ENCODE measurements at regions not wholly inside any gene's neighbourhood (a gene's known extent, or its start where the extent isn't known, plus 50 kb on each side); places are given as distances from the start of the nearest gene placed in this dataset.

DNA sequence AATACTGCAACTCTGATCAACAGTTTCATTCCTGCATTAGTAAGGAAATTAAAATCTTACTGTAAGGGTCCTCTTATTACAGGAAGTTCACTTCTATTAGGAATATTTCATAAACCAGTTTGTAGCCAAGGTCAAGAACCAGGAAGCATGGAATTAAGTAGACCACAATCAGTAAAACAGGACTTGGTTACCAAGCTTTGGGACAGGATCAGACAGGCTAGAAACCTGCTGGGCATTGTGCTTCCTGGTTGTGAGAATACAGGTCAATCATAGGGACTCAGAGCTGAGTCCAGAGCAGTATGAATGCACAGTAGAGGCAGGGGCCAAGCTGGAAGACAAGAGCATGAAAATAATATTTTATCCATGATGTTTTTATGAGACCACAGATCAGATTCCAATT lies 248.0 kb downstream of the IKZF2 start:
- H3K36me3 Mint-ChIP-seq (ENCODE audit: low read depth), result no peaks in the 10 kb centered on the region
- TF ChIP-seq, protein P1, sequence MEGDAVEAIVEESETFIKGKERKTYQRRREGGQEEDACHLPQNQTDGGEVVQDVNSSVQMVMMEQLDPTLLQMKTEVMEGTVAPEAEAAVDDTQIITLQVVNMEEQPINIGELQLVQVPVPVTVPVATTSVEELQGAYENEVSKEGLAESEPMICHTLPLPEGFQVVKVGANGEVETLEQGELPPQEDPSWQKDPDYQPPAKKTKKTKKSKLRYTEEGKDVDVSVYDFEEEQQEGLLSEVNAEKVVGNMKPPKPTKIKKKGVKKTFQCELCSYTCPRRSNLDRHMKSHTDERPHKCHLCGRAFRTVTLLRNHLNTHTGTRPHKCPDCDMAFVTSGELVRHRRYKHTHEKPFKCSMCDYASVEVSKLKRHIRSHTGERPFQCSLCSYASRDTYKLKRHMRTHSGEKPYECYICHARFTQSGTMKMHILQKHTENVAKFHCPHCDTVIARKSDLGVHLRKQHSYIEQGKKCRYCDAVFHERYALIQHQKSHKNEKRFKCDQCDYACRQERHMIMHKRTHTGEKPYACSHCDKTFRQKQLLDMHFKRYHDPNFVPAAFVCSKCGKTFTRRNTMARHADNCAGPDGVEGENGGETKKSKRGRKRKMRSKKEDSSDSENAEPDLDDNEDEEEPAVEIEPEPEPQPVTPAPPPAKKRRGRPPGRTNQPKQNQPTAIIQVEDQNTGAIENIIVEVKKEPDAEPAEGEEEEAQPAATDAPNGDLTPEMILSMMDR (conservative IDR thresholded peaks at IDR 0.05), result no peak
- no peak overlapping the region for H3K4me3 Mint-ChIP-seq
- no peaks in the 10 kb centered on the region for H3K4me1 Mint-ChIP-seq
- H3K27me3 Mint-ChIP-seq (ENCODE audit: low read depth), result no peaks in the 10 kb centered on the region
- H3K27ac Mint-ChIP-seq (ENCODE audit: unreplicated experiment), result no peak overlapping the region
- H3K9me3 Mint-ChIP-seq, result no peaks in the 10 kb centered on the region
- DNase-seq (ENCODE audit: low read depth, low spot score), result no peak

DNA sequence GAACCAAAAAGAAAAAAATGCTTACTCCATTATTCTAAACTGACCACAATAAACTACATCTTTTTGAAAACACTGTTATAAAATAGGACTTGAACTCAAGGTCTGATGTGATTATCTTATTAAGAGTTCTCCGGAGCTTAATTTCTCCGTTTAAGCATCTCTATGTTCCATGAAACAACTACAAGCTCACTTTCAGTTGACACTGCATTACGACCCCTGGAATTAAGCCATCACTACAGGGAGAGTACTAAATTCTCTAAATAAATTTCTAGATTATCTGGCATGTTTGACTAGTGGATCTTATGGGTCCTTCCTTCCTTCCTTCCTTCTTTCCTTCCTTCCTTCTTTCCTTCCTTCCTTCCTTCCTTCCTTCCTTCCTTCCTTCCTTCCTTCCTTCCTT lies 249.0 kb downstream of the IKZF2 start:
- TF ChIP-seq, protein P1 (conservative IDR thresholded peaks at IDR 0.05), result no peak
- Mint-ChIP-seq H3K9me3 (no peaks in the 10 kb centered on the region), H3K4me3 (no peak overlapping the region), H3K27ac (ENCODE audit: unreplicated experiment) (no peak overlapping the region), H3K4me1 (no peaks in the 10 kb centered on the region), H3K36me3 (ENCODE audit: low read depth) (no peaks in the 10 kb centered on the region), H3K27me3 (ENCODE audit: low read depth) (no peaks in the 10 kb centered on the region)
- DNase-seq (ENCODE audit: low read depth, low spot score), result no peak

DNA sequence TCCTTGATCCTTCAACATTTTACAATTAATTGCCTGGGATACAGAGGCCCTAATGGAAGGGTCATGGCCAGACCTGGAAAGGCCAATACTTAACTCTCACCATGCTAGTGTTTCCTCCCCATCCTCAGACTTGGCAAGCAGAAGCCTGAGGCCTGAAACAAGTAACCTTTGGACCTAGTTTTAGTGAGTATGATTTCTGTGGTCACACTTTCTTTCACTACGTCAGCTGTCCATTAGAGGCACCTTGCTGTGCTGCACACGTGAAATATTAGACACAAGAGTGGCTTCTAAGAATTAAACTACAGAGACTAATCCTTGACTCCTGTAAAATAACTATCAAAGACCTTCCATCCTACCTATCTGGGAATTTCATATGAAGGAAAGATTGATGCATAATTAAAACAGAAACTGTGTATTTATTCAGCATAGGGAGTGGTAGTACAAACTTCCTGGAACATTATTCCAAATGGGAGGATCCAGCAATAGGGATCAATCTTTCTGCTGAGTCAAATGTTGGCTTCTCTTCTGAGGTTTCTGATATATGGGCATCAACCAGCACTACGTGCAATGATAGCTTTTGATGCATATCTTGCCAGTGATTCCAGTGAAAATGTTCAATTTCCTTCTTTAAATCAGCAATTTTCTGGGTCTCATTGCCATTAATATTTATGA lies 249.7 kb downstream of the IKZF2 start:
- Mint-ChIP-seq H3K4me3 (no peak overlapping the region), H3K27ac (ENCODE audit: unreplicated experiment) (no peak overlapping the region), H3K36me3 (ENCODE audit: low read depth) (no peaks in the 10 kb centered on the region), H3K4me1 (no peaks in the 10 kb centered on the region), H3K27me3 (ENCODE audit: low read depth) (no peaks in the 10 kb centered on the region), H3K9me3 (no peaks in the 10 kb centered on the region)
- DNase-seq (ENCODE audit: low read depth, low spot score), result no peak
- TF ChIP-seq, protein P1 (conservative IDR thresholded peaks at IDR 0.05), result no peak

DNA sequence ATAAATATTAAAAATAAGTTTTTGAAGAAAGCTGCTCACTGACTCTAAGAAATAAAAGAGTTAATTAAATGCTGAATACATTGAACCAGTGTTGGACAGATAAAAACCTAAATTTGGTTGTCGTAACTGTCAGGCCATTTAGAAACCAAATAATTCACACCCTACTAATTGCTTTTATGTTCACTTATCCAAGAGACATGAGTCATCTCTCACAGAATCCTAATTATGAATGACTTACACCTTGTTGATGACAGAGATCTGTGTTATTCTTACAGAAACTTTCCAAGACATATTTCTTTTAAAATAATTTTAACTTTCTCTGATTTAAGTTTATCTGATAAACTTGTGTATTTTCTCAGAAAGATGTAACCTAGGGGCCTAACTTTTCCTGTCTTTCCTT lies 250.7 kb downstream of the IKZF2 start:
- H3K4me1 Mint-ChIP-seq, result no peaks in the 10 kb centered on the region
- no peak for DNase-seq (ENCODE audit: low read depth, low spot score)
- TF ChIP-seq, protein P1 (conservative IDR thresholded peaks at IDR 0.05), result no peak
- no peaks in the 10 kb centered on the region for H3K9me3 Mint-ChIP-seq
- H3K4me3 Mint-ChIP-seq, result no peak overlapping the region
- H3K27ac Mint-ChIP-seq (ENCODE audit: unreplicated experiment), result no peak overlapping the region
- no peaks in the 10 kb centered on the region for H3K36me3 Mint-ChIP-seq (ENCODE audit: low read depth)
- H3K27me3 Mint-ChIP-seq (ENCODE audit: low read depth), result no peaks in the 10 kb centered on the region

DNA sequence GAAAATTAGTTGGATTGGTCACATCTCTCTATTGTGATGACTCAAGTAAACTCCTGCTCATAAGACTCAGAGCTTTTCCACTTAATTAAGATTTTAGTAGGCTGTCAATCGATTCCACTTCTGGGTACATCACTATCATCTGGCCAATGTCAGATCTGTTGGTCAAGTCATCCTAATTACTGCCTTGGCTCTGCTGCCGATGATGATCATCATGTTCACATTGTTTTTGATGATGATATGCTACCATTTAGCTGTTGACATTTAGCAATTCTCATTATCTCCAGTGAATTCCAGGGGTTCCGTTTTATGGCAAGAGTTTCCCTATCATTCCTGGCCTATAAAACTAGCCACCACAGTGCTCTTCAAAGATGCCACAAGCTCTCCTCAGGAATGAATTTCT lies 253.4 kb downstream of the IKZF2 start:
- Mint-ChIP-seq H3K27ac (ENCODE audit: unreplicated experiment) (no peak overlapping the region), H3K27me3 (ENCODE audit: low read depth) (no peaks in the 10 kb centered on the region), H3K9me3 (no peaks in the 10 kb centered on the region), H3K4me1 (peaks cover 5% of the 10 kb centered on the region), H3K36me3 (ENCODE audit: low read depth) (no peaks in the 10 kb centered on the region), H3K4me3 (no peak overlapping the region)
- no peak for DNase-seq (ENCODE audit: low read depth, low spot score)
- TF ChIP-seq, protein P1 (conservative IDR thresholded peaks at IDR 0.05), result no peak

Data from neural crest cell (in vitro differentiated cells).